Thoracic aorta (tissue), 2 donors: ENCODE measurements at regions not wholly inside any gene's neighbourhood (a gene's known extent, or its start where the extent isn't known, plus 50 kb on each side); places are given as distances from the start of the nearest gene placed in this dataset.

ENCODE experiments used
- ATAC-seq: fragments of 150-250 bp; one replicate; pipeline ENCODE4 v1.8.0; 2017; ENCODE audit warnings: low read depth; ENCODE audit not compliant: insufficient number of reproducible peaks, low FRiP score
- DNase-seq: peaks from one replicate; pipeline ENCODE4 v3.0.0-alpha.2; 2020; ENCODE audit warnings: low spot score
- H3K27ac ChIP-seq, 2 donors: fragments of 200-600 bp; sonication (generic); 1 replicate in 1 of 2; 2 replicates in 1 of 2; pipeline ENCODE4 v1.5.1; 2016; ENCODE audit warnings: mild to moderate bottlenecking in 2 of 2, moderate library complexity in 2 of 2
- H3K27me3 ChIP-seq: fragments of 200-600 bp; sonication (generic); replicated peaks from 2 replicates; pipeline ENCODE4 v1.6.0; 2016; ENCODE audit warnings: mild to moderate bottlenecking; ENCODE audit not compliant: insufficient read depth
- H3K36me3 ChIP-seq: fragments of 200-600 bp; sonication (generic); one replicate; pipeline ENCODE4 v1.5.1; 2016
- H3K4me1 ChIP-seq, 2 donors: fragments of 200-600 bp; sonication (generic); 1 replicate in 1 of 2; 2 replicates in 1 of 2; pipeline versions ENCODE4 v1.5.1 to v1.6.0; 2016; ENCODE audit warnings: low read depth in 2 of 2, mild to moderate bottlenecking in 1 of 2; ENCODE audit not compliant: control insufficient read depth in 1 of 2
- H3K4me3 ChIP-seq: fragments of 200-600 bp; sonication (generic); 2 replicates; pipeline ENCODE4 v1.5.1; 2016; ENCODE audit warnings: mild to moderate bottlenecking
- H3K9me3 ChIP-seq: fragments of 200-600 bp; sonication (generic); 2 replicates; pipeline ENCODE4 v1.5.1; 2016
- TF ChIP-seq, protein P1 (sequence below): fragments of 200-600 bp; sonication (generic); IDR thresholded peaks from one replicate; pipeline ENCODE4 v1.5.1; 2019; ENCODE audit warnings: antibody characterized with exemption

- no peaks in the 10 kb centered on the region for H3K36me3 ChIP-seq
- no peaks in the 10 kb centered on the region for H3K4me1 ChIP-seq
- H3K27ac ChIP-seq = no peak overlapping the region
- H3K9me3 ChIP-seq = no peaks in the 10 kb centered on the region
- no peak for ATAC-seq
- no peak for DNase-seq
- no peak overlapping the region for H3K4me3 ChIP-seq
- TF ChIP-seq, protein P1, sequence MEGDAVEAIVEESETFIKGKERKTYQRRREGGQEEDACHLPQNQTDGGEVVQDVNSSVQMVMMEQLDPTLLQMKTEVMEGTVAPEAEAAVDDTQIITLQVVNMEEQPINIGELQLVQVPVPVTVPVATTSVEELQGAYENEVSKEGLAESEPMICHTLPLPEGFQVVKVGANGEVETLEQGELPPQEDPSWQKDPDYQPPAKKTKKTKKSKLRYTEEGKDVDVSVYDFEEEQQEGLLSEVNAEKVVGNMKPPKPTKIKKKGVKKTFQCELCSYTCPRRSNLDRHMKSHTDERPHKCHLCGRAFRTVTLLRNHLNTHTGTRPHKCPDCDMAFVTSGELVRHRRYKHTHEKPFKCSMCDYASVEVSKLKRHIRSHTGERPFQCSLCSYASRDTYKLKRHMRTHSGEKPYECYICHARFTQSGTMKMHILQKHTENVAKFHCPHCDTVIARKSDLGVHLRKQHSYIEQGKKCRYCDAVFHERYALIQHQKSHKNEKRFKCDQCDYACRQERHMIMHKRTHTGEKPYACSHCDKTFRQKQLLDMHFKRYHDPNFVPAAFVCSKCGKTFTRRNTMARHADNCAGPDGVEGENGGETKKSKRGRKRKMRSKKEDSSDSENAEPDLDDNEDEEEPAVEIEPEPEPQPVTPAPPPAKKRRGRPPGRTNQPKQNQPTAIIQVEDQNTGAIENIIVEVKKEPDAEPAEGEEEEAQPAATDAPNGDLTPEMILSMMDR = no peak
- H3K27me3 ChIP-seq = no peaks in the 10 kb centered on the region
Measured at GRCh38 chr7:124124201-124124600, 91.3 kb upstream of the TMEM229A start.

DNA sequence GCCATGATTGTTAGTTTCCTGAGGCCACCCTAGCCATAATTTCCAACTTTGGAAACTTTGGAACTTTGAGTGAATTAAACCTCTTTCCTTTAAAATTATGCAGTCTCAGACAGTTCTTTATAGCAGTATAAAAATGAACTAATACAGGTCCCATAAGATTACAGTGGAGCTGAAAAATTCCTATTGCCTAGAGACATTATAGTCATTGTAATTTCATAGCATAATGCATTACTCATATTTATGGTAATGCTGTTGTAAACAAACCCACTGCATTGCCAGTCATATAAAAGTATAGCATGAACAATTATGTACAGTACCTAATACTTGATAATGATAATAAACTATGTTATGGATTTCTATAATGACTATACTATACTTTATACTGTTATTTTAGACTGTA is 88.0 kb upstream of the TMEM229A start:
- DNase-seq = no peak

DNA sequence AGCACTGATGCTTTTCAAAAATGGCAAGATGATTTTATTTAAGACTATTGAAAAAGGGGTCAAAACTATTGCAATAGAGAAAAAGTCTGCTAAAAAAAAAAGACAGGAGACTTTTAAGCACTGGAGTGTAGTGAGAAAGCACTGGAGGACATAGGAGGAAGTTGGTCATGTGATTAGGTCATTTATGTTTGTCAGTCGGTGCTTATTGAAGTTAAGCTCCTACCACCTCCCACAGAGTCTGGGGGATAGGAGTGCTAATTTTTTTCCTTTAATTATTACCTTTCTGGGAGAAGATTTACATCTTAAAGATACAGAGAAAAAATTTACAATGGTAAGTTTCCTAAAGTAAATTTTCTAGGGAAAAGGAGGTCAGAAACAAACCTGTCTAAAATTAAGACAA is 80.2 kb upstream of the TMEM229A start:
- Histone ChIP-seq H3K36me3 (no peaks in the 10 kb centered on the region), H3K4me1 (no peaks in the 10 kb centered on the region), H3K4me3 (no peak overlapping the region), H3K27ac (no peak overlapping the region), H3K9me3 (no peaks in the 10 kb centered on the region), H3K27me3 (no peaks in the 10 kb centered on the region)
- no peak for DNase-seq
- TF ChIP-seq, protein P1 = no peak
- no peak for ATAC-seq

More for the DNA sequence above, 88.0 kb upstream of the TMEM229A start:
- Histone ChIP-seq H3K9me3 (no peaks in the 10 kb centered on the region), H3K27me3 (no peaks in the 10 kb centered on the region), H3K4me1 (no peaks in the 10 kb centered on the region), H3K4me3 (no peak overlapping the region), H3K36me3 (no peaks in the 10 kb centered on the region), H3K27ac (no peak overlapping the region)
- no peak for ATAC-seq
- TF ChIP-seq, protein P1 = no peak

DNA sequence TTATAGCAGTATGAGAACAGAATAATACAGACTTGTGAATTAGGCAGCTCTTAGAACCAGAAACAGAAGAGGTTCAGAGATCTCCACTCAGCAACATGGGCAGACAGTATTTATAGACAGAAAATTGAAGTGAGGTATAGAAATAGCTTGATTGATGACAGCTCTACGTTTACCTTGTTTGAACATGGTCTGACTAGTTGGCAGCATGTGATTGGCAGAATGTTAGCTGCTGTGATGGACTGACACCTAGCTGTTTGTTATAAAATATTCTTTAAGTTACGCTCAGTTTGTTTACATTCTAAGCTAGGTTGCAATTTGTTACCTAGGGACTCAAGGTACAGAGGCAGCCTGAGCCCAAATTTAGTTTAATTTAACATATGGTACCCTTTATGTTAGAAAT is 73.7 kb upstream of the TMEM229A start:
- TF ChIP-seq, protein P1 = no peak
- H3K9me3 ChIP-seq = no peaks in the 10 kb centered on the region
- H3K4me1 ChIP-seq = no peaks in the 10 kb centered on the region
- no peak overlapping the region for H3K27ac ChIP-seq
- no peaks in the 10 kb centered on the region for H3K36me3 ChIP-seq
- ATAC-seq (no peak), DNase-seq (no peak)
- no peak overlapping the region for H3K4me3 ChIP-seq
- no peaks in the 10 kb centered on the region for H3K27me3 ChIP-seq

DNA sequence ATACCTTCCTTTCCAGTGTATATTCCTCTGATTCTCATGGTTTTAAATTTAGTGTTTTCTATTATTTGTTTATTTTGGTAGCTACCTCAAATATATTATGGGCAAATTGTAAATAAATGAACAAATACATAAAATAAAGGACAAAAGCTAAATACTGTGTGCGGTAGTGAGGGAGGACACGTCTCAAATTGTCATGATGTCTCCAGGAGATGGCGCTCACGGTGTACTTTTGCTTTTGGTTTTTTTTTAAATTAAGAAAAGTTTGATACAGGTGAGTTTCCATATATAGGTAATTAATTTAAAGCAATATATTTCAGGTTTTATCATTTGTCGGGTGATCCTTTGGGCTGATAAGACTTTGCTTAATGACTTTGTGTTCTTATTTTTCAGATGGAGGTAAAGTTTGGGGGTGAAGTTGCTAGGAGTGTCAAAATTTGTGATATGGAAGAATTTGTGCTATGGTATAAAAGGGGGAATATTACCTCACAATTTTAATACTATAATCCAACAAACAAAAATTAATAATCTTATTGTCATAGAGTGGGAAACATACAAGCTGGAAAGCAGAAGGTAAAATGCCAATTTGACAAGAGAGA is 68.4 kb upstream of the TMEM229A start:
- H3K27ac ChIP-seq = no peak overlapping the region
- no peak overlapping the region for H3K4me3 ChIP-seq
- DNase-seq = no peak

More for the DNA sequence above, 68.4 kb upstream of the TMEM229A start:
- TF ChIP-seq, protein P1 = no peak
- Histone ChIP-seq H3K9me3 (no peaks in the 10 kb centered on the region), H3K36me3 (no peaks in the 10 kb centered on the region), H3K4me1 (no peaks in the 10 kb centered on the region), H3K27me3 (no peaks in the 10 kb centered on the region)
- no peak for ATAC-seq
